ENCODE measurements at regions not wholly inside any gene's neighbourhood (a gene's known extent, or its start where the extent isn't known, plus 50 kb on each side); places are given as distances from the start of the nearest gene placed in this dataset. TPM values are rescaled to one million over a fixed set of nuclear protein-coding genes. Genes with fewer than 3 reads are reported as not detected.
"Not testable (repeated sequence)": the region's sequence is repeated elsewhere in the genome, so short reads cannot be mapped to it uniquely, and the experiment has no call there.

DNA sequence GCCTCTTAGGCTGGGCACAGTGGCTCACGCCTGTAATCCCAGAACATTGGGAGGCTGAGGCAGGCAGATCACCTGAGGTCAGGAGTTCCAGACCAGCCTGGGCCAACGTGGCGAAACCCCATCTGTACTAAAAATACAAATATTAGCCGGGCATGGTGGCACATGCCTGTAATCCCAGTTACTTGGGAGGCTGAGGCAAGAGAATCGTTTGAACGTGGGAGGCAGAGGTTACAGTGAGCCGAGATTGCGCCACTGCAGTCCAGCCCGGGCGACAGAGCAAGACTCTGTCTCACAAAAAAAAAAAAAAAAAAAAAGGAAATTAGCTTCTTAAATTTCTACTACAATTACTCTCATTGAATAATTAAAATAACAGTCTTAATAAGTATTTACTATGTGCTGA is 52.4 kb upstream of the JARID2 start:
- H3K4me3 Mint-ChIP-seq; H3K27ac ChIP-seq (ENCODE audit: low read depth); H2AFZ ChIP-seq; H3K27ac Mint-ChIP-seq; H3K4me1 ChIP-seq (ENCODE audit: insufficient read depth); H3K27me3 ChIP-seq (ENCODE audit: insufficient read depth); H3K4me1 Mint-ChIP-seq; H3F3A ChIP-seq (replicated peaks; ENCODE audit: low read depth); H3K9me2 ChIP-seq (ENCODE audit: insufficient read depth); ATAC-seq; H3K27me3 Mint-ChIP-seq (ENCODE audit: insufficient read depth, low read depth, poor library complexity); DNase-seq (ENCODE audit: low spot score); H3K4me3 ChIP-seq; H3K36me3 ChIP-seq (ENCODE audit: insufficient read depth); H3K36me3 Mint-ChIP-seq (ENCODE audit: low read depth); H3K79me2 ChIP-seq (replicated peaks; ENCODE audit: insufficient read depth); H3K4me2 ChIP-seq; H4K20me1 ChIP-seq (replicated peaks; ENCODE audit: insufficient read depth): not testable (repeated sequence)
- H3K9me3 Mint-ChIP-seq = peaks cover 12% of the 10 kb centered on the region

DNA sequence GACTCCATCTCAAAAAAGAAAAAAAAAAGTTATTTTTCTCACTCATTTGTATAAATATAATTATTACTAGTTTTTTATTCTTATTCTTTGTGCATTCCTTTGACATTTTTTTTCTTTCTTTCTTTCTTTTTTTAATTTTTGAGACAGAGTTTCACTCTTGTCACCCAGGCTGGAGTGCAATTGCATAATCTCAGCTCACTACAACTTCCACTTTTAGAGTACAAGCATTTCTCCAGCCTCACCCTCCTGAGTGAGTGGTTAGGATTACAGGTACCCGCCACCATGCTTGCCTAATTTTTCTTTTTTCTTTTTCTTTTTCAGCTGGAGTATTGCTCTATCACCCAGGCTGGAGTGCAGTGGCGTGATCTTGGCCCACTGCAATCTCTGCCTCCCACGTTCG is 51.4 kb upstream of the JARID2 start:
- TF ChIP-seq JUNB (IDR thresholded peaks at IDR 0.05; ENCODE audit: unreplicated experiment) = no peak
- no peak for TF ChIP-seq POLR2AphosphoS5 (IDR thresholded peaks at IDR 0.05; ENCODE audit: low read depth)
- TF ChIP-seq, protein P1, sequence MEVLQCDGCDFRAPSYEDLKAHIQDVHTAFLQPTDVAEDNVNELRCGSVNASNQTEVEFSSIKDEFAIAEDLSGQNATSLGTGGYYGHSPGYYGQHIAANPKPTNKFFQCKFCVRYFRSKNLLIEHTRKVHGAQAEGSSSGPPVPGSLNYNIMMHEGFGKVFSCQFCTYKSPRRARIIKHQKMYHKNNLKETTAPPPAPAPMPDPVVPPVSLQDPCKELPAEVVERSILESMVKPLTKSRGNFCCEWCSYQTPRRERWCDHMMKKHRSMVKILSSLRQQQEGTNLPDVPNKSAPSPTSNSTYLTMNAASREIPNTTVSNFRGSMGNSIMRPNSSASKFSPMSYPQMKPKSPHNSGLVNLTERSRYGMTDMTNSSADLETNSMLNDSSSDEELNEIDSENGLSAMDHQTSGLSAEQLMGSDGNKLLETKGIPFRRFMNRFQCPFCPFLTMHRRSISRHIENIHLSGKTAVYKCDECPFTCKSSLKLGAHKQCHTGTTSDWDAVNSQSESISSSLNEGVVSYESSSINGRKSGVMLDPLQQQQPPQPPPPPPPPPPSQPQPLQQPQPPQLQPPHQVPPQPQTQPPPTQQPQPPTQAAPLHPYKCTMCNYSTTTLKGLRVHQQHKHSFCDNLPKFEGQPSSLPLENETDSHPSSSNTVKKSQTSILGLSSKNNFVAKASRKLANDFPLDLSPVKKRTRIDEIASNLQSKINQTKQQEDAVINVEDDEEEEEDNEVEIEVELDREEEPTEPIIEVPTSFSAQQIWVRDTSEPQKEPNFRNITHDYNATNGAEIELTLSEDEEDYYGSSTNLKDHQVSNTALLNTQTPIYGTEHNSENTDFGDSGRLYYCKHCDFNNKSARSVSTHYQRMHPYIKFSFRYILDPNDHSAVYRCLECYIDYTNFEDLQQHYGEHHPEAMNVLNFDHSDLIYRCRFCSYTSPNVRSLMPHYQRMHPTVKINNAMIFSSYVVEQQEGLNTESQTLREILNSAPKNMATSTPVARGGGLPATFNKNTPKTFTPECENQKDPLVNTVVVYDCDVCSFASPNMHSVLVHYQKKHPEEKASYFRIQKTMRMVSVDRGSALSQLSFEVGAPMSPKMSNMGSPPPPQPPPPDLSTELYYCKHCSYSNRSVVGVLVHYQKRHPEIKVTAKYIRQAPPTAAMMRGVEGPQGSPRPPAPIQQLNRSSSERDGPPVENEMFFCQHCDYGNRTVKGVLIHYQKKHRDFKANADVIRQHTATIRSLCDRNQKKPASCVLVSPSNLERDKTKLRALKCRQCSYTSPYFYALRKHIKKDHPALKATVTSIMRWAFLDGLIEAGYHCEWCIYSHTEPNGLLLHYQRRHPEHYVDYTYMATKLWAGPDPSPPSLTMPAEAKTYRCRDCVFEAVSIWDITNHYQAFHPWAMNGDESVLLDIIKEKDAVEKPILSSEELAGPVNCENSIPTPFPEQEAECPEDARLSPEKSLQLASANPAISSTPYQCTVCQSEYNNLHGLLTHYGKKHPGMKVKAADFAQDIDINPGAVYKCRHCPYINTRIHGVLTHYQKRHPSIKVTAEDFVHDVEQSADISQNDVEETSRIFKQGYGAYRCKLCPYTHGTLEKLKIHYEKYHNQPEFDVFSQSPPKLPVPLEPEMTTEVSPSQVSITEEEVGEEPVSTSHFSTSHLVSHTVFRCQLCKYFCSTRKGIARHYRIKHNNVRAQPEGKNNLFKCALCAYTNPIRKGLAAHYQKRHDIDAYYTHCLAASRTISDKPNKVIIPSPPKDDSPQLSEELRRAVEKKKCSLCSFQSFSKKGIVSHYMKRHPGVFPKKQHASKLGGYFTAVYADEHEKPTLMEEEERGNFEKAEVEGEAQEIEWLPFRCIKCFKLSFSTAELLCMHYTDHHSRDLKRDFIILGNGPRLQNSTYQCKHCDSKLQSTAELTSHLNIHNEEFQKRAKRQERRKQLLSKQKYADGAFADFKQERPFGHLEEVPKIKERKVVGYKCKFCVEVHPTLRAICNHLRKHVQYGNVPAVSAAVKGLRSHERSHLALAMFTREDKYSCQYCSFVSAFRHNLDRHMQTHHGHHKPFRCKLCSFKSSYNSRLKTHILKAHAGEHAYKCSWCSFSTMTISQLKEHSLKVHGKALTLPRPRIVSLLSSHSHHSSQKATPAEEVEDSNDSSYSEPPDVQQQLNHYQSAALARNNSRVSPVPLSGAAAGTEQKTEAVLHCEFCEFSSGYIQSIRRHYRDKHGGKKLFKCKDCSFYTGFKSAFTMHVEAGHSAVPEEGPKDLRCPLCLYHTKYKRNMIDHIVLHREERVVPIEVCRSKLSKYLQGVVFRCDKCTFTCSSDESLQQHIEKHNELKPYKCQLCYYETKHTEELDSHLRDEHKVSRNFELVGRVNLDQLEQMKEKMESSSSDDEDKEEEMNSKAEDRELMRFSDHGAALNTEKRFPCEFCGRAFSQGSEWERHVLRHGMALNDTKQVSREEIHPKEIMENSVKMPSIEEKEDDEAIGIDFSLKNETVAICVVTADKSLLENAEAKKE (CRISPR knock-in tag; IDR thresholded peaks at IDR 0.05) = no peak
- no peak for TF ChIP-seq ZNF114 (CRISPR knock-in tag; IDR thresholded peaks at IDR 0.05)
- TF ChIP-seq, protein P2, sequence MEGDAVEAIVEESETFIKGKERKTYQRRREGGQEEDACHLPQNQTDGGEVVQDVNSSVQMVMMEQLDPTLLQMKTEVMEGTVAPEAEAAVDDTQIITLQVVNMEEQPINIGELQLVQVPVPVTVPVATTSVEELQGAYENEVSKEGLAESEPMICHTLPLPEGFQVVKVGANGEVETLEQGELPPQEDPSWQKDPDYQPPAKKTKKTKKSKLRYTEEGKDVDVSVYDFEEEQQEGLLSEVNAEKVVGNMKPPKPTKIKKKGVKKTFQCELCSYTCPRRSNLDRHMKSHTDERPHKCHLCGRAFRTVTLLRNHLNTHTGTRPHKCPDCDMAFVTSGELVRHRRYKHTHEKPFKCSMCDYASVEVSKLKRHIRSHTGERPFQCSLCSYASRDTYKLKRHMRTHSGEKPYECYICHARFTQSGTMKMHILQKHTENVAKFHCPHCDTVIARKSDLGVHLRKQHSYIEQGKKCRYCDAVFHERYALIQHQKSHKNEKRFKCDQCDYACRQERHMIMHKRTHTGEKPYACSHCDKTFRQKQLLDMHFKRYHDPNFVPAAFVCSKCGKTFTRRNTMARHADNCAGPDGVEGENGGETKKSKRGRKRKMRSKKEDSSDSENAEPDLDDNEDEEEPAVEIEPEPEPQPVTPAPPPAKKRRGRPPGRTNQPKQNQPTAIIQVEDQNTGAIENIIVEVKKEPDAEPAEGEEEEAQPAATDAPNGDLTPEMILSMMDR (conservative IDR thresholded peaks at IDR 0.05; ENCODE audit: low read depth in 2 of 2) = no peak
- no peak for TF ChIP-seq ZNF331 (CRISPR knock-in tag; IDR thresholded peaks at IDR 0.05; ENCODE audit: low read depth)
- Mint-ChIP-seq H3K4me1 (no peaks in the 10 kb centered on the region), H3K36me3 (ENCODE audit: low read depth) (peaks cover 6% of the 10 kb centered on the region; the same call in 1 of the 3 replicates), H3K4me3 (no peak overlapping the region), H3K27ac (no peak overlapping the region), H3K27me3 (ENCODE audit: insufficient read depth, low read depth, poor library complexity) (peaks cover 5% of the 10 kb centered on the region), H3K9me3 (peaks cover 12% of the 10 kb centered on the region)
- no peak overlapping the region for H2AFZ ChIP-seq
- ATAC-seq (no peak), DNase-seq (ENCODE audit: low spot score) (no peak)
- H3K27ac ChIP-seq (ENCODE audit: low read depth) = no peak overlapping the region
- H3K36me3 ChIP-seq (ENCODE audit: insufficient read depth) = no peaks in the 10 kb centered on the region
- H3K9me2 ChIP-seq (ENCODE audit: insufficient read depth) = no peaks in the 10 kb centered on the region
- no peaks in the 10 kb centered on the region for H4K20me1 ChIP-seq (replicated peaks; ENCODE audit: insufficient read depth)
- H3K4me1 ChIP-seq (ENCODE audit: insufficient read depth) = no peaks in the 10 kb centered on the region
- H3K4me3 ChIP-seq = no peak overlapping the region
- no peaks in the 10 kb centered on the region for H3K79me2 ChIP-seq (replicated peaks; ENCODE audit: insufficient read depth)
- H3K27me3 ChIP-seq (ENCODE audit: insufficient read depth) = no peaks in the 10 kb centered on the region
- H3K4me2 ChIP-seq = no peak overlapping the region
- H3F3A ChIP-seq (replicated peaks; ENCODE audit: low read depth) = 0 out of 2 replicates have a peak, but pooled peaks cover 7% of the 10 kb centered on the region

Small RNA genes lying in the stretch of these regions (small RNA-seq; reads per million reads assigned to genes)
- gene RN7SL332P (ENCODE audit: low replicate concordance) = not detected
- not detected for gene RNU6-793P (ENCODE audit: low replicate concordance)
